GM12865 (cell line): ENCODE measurements at regions not wholly inside any gene's neighbourhood (a gene's known extent, or its start where the extent isn't known, plus 50 kb on each side); places are given as distances from the start of the nearest gene placed in this dataset.

Experiments
- DNase-seq: peaks from one replicate; pipeline ENCODE4 v3.0.0; 2010; ENCODE audit warnings: low read depth
- H3K4me3 ChIP-seq: 2 replicates; pipeline ENCODE4 v1.5.1; 2011; ENCODE audit warnings: mild to moderate bottlenecking, low read depth, low read length, control low read depth
- CTCF ChIP-seq: IDR thresholded peaks from 2 replicates; pipeline ENCODE4 v1.5.1; 2011; ENCODE audit warnings: low read length, control low read depth, low read depth, inconsistent platforms; ENCODE audit not compliant: insufficient read depth; ENCODE audit errors: missing control alignments

GRCh38 chr2:136238286-136239078, 120.5 kb upstream of the CXCR4 start:
- peak; percentile 78 for DNase-seq
- TF ChIP-seq CTCF = no peak
- H3K4me3 ChIP-seq = no peak overlapping the region

GRCh38 chr2:136236019-136236418, 118.1 kb upstream of the CXCR4 start:
- TF ChIP-seq CTCF = no peak
- no peak for DNase-seq

GRCh38 chr2:136235546-136235945, 117.6 kb upstream of the CXCR4 start:
- no peak for DNase-seq
- no peak for TF ChIP-seq CTCF
- H3K4me3 ChIP-seq = no peak overlapping the region

More at GRCh38 chr2:136236019-136236418, 118.1 kb upstream of the CXCR4 start:
- no peak overlapping the region for H3K4me3 ChIP-seq

- no peak for DNase-seq
- TF ChIP-seq CTCF = no peak
- no peak overlapping the region for H3K4me3 ChIP-seq
These were observed 116.3 kb upstream of the CXCR4 start for GRCh38 chr2:136234261-136234660.

GRCh38 chr2:136233298-136233697, 115.3 kb upstream of the CXCR4 start:
- no peak for DNase-seq
- TF ChIP-seq CTCF = no peak

GRCh38 chr2:136232456-136233172, 114.7 kb upstream of the CXCR4 start:
- DNase-seq = no peak
- no peak overlapping the region for H3K4me3 ChIP-seq
- TF ChIP-seq CTCF = no peak

More at GRCh38 chr2:136233298-136233697, 115.3 kb upstream of the CXCR4 start:
- H3K4me3 ChIP-seq = no peak overlapping the region
